GM12865 (cell line): ENCODE measurements at regions not wholly inside any gene's neighbourhood (a gene's known extent, or its start where the extent isn't known, plus 50 kb on each side); places are given as distances from the start of the nearest gene placed in this dataset.

ENCODE experiments used
- DNase-seq: peaks from one replicate; pipeline ENCODE4 v3.0.0; 2010; ENCODE audit warnings: low read depth
- H3K4me3 ChIP-seq: 2 replicates; pipeline ENCODE4 v1.5.1; 2011; ENCODE audit warnings: mild to moderate bottlenecking, low read depth, low read length, control low read depth
- TF ChIP-seq, protein P1 (sequence below): IDR thresholded peaks from 2 replicates; pipeline ENCODE4 v1.5.1; 2011; ENCODE audit warnings: low read length, control low read depth, low read depth, inconsistent platforms; ENCODE audit not compliant: insufficient read depth; ENCODE audit errors: missing control alignments

DNA sequence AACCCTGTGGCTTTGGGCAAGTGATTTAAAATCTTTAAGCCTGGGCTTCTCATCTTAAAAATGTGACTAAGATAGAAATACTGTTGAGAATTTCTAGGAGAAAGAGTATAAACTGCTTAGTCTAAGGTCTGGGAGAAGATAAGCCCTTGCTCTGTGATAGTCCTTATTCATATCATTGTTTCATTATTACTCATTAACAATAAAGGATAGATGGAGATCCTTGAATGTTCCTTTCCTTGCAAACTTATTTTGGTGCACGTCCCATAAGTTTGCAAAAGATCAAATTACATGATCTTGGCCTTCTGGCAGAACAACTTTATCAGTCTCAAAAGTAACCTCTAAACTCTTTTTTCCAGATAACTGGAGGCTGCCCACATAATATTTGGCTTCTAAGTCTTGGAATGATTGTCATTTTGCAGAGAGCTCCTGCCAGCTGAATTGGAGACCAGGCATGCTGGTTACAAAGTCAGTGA, 138.3 kb downstream of the FAM124B start:
- TF ChIP-seq, protein P1, sequence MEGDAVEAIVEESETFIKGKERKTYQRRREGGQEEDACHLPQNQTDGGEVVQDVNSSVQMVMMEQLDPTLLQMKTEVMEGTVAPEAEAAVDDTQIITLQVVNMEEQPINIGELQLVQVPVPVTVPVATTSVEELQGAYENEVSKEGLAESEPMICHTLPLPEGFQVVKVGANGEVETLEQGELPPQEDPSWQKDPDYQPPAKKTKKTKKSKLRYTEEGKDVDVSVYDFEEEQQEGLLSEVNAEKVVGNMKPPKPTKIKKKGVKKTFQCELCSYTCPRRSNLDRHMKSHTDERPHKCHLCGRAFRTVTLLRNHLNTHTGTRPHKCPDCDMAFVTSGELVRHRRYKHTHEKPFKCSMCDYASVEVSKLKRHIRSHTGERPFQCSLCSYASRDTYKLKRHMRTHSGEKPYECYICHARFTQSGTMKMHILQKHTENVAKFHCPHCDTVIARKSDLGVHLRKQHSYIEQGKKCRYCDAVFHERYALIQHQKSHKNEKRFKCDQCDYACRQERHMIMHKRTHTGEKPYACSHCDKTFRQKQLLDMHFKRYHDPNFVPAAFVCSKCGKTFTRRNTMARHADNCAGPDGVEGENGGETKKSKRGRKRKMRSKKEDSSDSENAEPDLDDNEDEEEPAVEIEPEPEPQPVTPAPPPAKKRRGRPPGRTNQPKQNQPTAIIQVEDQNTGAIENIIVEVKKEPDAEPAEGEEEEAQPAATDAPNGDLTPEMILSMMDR, result no peak
- H3K4me3 ChIP-seq, result no peak overlapping the region
- no peak for DNase-seq

DNA sequence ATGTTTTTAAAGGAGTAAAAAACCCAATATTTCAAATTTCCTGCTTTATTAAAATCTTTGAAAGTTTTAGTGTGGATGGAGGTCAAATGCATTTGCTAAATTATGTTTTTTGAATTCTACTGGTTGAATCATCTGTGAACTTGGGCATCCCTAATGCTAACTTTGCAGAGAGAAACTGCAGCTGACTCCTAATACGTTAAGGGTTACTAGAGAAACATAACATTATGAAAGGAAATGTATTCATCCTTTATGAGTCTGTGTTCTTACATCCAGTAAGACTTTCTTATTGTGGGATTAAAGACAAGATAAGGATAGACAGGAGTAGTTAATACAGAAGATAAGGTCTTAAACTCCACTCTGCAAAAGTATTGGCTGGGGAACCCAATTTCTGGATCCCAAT, 140.6 kb downstream of the FAM124B start:
- H3K4me3 ChIP-seq, result no peak overlapping the region
- TF ChIP-seq, protein P1, result no peak
- no peak for DNase-seq

DNA sequence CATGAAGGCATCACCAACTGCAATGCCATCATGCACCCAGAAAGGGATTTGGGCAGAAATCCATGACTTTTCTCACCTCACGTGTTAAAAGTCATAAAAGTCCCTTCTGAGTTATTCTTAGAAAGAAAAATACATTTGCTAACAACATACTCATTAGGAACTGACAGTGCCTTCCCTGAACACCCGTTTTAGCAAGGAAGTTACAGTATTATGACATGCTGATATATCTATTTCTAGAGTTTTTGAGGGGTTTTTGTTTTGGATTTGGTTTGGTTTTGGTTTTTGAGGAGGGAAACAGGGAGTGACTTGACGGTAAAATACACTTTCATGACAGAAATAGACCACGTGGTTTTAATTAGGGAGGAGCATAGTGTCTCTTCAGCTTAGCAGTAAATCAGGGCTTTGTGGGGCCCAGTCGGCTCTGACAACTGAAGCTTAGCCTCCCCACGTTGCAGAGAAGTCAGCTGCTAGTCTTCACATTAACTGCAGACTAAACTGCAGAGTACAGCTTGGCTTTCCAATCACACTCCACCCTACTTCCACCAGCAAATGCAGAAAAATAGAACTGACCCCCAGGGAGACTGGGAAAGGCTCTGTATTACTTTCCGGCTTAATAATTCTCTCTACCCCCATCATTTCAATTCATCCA, 141.4 kb downstream of the FAM124B start:
- DNase-seq, result no peak
- H3K4me3 ChIP-seq, result no peak overlapping the region
- TF ChIP-seq, protein P1, result no peak

DNA sequence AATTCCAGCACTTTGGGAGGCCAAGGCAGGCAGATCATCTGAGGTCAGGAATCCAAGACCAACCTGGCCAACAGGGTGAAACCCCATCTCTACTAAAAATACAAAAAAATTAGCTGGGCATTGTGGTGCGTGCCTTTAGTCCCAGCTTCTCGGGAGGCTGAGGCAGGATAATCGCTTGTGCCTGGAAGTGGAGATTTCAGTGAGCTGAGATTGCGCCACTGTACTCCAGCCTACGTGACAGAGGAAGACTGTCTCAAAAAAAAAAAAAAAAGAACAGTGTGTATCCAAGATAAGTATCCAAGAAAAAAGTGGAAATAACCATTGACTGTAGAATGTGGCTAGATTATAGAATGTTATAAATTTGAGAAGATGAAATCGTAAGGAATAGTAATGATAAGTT, 142.1 kb downstream of the FAM124B start:
- no peak overlapping the region for H3K4me3 ChIP-seq
- no peak for DNase-seq
- TF ChIP-seq, protein P1, result no peak

DNA sequence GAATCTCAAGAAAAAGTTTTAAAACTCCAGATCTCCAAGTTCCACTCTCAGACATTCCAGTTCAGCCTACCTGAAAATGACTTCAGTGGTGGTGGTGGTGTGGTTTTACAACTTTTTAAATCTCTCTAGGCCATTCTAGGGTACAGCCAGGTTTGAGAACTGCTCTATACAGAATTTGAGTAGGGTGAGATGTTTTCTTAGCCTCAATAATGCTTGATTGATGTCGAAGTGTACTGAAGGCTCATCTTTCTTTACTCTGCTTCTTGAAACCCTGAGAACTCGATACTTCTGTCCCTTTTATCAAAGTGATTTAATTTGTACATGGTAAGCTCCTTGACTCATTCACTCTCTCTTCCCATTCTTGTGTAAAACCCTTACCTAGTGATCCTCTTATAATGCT, 143.8 kb downstream of the FAM124B start:
- DNase-seq, result no peak
- no peak overlapping the region for H3K4me3 ChIP-seq
- TF ChIP-seq, protein P1, result no peak

DNA sequence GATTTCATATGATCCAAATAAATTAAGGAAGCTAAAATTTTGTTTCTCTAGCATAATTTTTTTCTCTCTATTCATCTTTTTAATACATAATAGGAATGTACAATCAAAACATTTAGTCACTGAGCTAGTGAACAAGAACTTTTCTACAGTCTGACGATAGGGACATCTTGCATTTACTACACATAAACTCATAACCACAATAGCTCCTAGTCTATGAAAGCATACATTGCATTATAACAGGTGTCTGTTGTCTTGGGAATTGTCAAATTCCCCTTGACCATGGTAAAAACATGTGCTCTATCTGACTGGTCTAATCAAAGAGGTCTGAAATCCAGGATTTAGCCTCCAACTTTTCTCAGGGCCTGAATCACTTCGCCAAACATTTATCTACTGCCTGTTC, 144.8 kb downstream of the FAM124B start:
- DNase-seq, result no peak
- no peak overlapping the region for H3K4me3 ChIP-seq
- TF ChIP-seq, protein P1, result no peak

DNA sequence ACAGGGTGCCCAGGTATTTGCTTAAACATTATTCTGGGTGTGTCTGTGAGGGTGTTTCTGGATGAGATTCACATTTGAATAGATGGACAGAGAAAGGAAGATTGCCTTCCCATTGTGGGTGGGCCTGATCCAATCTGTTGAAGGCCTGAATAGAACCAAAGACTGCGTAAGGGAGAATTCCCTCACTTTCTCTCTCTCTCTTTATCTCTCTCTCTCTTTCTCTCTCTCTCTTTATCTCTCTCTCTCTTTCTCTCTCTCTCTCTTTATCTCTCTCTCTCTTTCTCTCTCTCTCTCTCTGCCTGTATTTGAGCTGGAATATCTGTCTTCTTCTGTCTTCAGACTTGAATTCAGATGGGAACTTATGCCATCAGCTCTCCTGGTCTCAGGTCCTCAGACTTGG, 148.4 kb downstream of the FAM124B start:
- TF ChIP-seq, protein P1, result no peak

More for the DNA sequence above, 148.4 kb downstream of the FAM124B start:
- no peak for DNase-seq
- H3K4me3 ChIP-seq, result no peak overlapping the region
